ENCODE measurements at regions not wholly inside any gene's neighbourhood (a gene's known extent, or its start where the extent isn't known, plus 50 kb on each side); places are given as distances from the start of the nearest gene placed in this dataset.
A peak's percentile ranks its signal among the peaks of the same experiment; 100 is the strongest.
"Not testable (repeated sequence)": the region's sequence is repeated elsewhere in the genome, so short reads cannot be mapped to it uniquely, and the experiment has no call there.

DNA sequence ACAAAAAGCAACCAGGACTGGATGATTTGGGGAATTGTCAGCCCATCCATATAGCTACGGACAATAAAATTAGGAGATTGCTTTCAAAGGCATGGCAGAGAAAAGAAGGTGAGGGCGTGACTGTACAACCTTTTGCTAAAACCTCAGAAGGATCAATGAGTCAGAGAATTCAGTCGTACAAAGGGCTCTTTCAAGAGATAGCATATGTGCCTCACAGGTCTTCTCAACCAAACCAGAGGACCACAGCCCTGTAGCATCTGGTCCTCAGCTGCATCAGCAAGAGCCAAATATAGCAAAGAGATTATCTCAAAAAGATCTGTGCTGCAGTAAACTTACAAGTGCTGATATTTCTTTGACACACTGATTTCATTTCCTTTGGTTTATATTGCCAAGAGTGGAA lies 149.9 kb upstream of the RAB6C start:
- intact Hi-C loops (cut with DNase I): no loop called here
- DNase-seq (ENCODE audit: low spot score): no peak

DNA sequence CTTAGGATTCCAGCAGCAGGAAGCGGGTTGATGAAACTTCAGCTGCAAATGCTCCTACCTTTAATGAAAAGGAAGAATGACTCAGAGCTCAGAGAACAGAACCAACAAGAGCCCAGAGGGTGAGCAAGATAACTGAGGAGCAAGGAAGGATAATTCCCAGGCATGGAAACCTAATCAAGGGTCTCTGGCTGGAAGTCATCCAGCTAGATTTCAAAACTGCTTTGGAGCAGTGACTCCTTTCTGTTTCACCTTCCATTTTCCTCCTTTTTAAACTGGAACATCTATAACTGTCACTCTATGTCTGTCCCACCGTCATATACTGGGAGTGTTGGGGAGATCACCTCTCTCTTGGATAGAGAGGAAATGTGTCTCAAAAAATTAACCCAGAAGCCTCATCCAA lies 148.4 kb upstream of the RAB6C start:
- intact Hi-C loops (cut with DNase I): no loop called here
- no peak for DNase-seq (ENCODE audit: low spot score)

DNA sequence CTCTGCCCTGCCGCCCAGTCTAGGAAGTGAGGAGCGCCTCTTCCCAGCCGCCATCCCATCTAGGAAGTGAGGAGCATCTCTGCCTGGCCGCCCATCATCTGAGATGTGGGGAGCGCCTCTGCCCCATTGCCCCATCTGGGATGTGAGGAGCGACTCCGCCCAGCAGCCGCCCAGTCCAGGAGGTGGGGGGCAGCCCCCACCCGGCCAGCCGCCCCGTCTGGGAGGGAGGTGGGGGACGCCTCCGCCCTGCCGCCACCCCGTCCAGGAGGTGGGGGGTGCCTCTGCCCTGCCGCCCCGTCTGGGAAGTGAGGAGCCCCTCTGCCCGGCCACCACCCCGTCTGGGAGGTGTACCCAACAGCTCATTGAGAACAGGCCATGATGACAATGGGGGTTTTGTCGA lies 146.0 kb upstream of the RAB6C start:
- DNase-seq (ENCODE audit: low spot score); intact Hi-C loops (cut with DNase I): not testable (repeated sequence)

DNA sequence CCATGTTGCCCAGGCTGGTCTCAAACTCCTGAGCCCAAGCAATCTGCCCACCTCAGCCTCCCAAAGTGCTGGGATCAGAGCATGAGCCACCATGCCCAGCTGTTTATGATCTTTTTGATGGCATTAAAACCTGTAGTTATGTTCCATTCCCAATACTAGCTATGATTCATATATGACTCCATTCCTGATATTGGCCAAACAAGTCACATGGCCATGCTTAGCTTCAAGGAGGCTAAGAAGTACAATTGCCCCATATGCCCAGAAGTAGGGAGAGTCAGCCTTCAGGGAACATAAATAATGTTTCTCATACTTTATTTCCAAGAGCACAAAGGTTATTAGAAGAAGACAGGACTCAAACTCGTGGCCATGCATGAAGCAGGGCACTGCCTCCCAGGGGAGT lies 132.4 kb upstream of the RAB6C start:
- intact Hi-C loops (cut with DNase I): loop anchor here in 1 of 2 donors (10.0 kb wide), 1 partner anchor 1522 kb away; no protein-coding TSS in a partner anchor
- no peak for DNase-seq (ENCODE audit: low spot score)

DNA sequence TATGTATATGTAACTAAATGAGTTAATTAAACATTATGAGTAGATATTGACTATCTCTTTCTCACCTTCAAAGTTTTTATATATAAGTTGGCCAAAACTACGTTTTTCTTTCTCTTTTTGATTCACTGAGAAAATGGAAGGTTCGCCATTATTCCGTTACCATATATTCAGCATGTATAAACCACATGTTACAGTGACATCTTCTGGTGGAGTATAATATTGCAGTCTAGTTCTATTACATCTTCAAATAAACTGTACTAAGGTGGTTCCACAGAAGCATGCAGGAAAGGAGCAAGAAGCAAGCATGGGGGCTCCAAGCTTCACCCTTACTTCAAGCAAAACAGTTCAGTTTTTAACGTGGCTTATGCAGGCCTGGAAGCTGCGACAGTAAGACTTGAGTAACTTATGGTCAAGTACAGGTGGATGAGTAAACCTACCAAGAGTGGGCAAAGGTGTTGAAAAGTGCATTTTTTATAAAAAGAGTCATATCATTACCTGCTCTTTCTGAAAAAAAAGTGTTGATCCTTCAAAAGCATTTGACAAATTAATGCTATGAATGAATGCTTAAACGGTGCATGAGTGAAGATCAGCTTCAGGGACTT lies 129.8 kb upstream of the RAB6C start:
- intact Hi-C loops (cut with DNase I): loop anchor here in 1 of 2 donors (10.0 kb wide), 1 partner anchor 1525 kb away; no protein-coding TSS in a partner anchor
- no peak for DNase-seq (ENCODE audit: low spot score)

DNA sequence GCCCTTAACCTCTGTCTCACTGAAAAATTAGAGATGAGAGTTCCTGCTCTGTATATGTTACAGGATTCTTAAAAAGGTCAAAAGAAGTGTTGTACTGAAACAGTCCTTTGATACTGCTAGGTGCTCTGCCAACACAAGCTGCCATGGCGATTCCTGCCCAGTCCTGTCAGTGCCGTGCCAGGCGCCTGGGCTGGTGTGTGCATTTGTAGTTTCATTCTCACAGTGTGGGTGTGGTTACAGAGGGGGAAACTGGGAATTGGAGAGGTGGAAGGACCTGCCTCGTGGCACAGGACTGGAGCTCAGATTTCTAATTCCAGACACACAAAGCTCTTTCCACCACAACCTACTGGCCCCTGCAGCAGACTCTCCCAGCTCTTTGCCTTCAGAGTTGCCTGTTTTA lies 122.3 kb upstream of the RAB6C start:
- intact Hi-C loops (cut with DNase I): no loop called here
- DNase-seq (ENCODE audit: low spot score): no peak

DNA sequence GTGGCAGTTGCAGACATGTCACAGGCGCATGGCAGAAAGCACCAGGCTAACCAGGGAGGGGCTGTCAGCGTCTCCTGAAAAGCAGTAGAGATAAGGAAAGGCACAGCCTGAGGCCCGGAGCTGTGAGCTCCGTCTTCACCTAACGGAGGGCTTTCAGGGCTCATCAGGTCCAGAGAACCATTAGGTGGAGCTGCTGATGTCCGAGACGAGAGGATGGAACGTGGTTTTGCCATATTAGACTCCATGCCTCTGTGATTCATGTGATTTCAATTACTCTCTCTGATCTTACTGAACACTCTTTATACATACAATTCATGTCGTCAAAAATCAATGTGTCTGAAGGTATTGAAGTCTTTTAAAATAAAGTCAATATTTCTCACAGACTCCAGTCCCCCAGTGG lies 120.3 kb upstream of the RAB6C start:
- intact Hi-C loops (cut with DNase I): no loop called here
- DNase-seq (ENCODE audit: low spot score): no peak

DNA sequence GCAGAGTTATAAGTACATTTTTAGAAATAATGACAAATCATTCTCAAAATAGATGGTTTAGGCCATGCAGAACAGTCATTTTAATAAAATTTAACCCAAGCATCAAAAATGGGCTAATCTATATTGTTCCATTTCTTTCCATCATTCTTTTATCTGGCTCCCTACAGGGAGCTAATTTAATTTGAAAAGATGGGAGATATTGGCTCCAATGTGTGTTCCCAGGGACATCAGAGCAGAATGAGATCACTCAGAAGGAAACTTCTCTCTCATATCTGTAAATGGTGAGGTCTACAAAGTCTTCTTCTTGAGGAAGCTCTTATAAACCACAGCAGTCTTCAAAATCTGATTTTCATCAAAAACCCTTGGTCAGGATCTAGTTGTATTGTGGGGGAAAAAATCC lies 119.4 kb upstream of the RAB6C start:
- intact Hi-C loops (cut with DNase I): no loop called here
- DNase-seq (ENCODE audit: low spot score): no peak

DNA sequence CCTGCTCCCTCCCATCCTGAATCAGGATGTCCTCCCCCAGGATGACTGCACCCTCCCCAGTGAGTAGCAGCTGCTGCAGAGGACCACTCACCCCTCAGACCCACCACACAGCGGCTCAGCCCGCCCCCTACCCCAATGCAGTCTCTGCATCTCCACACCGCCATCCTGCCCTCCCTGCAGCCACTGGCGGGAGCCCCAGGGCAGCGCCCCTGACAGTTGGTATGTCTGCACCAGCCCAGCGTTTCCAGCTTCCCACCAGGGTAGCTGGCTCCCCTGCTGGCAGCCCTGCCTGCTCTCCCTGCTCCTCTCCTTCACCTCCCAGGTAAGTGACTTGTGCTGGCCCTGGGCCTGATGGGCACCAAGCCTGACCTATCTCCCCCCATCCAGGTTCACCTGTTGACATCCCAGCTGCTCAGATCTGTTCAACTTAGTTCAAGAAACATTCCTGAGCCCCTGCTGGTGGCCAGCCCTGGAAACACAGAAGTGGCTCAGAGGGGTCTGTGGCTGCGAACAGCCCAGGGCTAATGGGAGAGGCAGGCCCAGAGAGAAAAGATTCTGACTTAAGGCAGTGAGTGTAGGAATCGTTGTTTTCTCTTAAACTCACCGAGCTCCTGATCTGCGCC lies 117.7 kb upstream of the RAB6C start:
- no peak for DNase-seq (ENCODE audit: low spot score)
- intact Hi-C loops (cut with DNase I): no loop called here

DNA sequence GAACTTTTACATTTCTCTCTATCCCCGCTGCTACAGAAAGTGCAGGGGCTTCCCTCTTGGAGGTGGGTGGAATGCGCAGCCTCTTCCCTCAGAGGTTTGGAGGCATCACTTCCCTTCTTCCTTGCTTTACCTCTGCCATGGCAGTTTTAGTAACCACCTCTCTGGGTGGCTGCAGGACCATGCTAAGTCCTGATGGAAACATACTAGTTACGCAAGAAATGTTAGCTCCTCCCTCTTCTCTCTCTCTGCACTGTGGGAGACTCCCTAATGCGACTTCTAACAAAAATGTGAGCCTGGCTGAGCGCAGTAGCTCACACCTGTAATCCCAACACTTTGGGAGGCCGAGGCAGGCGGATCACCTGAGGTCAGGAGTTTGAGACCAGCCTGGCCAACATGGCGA lies 116.8 kb upstream of the RAB6C start:
- intact Hi-C loops (cut with DNase I): no loop called here

DNA sequence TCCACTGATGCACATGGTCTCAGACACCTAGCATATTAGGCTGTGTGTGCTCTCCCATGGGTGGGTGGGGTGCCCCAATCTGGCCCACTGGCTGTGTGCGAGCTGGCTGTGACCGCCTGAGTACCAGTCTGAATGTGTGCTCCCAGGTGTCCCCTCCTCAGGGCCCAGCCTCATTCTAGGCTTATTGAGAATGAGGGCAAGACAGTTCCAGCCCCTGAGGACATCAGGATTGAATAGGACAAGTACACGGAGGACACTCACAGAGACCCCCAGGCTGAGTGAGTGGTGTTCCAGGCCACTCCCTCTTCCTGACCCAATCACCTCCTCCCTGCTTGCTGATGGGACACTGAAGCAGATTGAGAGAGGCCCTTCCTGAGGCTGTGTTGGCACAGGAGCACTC lies 116.1 kb upstream of the RAB6C start:
- intact Hi-C loops (cut with DNase I): no loop called here
- no peak for DNase-seq (ENCODE audit: low spot score)

More for the DNA sequence above, 116.8 kb upstream of the RAB6C start:
- no peak for DNase-seq (ENCODE audit: low spot score)

DNA sequence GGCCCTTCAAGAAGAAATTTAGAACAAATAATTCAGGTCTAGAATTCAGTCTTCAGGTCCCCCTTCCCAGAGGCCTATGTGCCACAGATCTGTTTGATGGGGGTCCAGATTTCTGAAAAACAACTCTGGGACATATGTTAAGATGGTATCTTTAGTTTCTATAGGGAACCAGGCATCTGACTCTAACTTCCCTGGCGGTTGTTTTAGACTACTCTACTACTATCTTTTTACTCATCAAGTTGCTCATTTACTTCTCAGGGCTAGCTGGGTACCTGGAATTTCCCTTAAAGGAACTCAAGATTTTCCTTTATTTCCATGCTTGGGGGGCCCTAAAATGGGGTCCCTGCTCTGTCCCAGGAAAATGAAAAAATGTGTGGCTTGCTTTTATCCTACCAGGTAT lies 114.7 kb upstream of the RAB6C start:
- DNase-seq (ENCODE audit: low spot score): no peak
- intact Hi-C loops (cut with DNase I): no loop called here

DNA sequence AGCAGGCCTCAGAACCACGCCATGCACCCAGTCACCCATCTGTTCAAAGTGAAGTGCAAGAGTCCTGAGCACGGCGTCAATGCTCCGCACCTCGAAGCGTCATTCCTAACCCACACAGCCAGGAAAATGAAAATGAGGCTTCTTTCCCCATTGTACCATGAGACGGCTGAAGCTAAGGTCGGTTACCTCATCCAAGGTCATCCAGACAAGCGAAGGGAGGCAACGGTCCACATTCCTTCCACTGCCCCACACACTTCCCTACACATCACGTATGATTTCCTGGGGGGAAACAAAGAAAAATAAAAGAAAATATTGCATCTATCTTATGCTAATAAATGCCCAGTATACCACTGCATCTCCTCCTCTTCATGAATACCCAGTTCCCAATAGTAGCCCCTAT lies 113.5 kb upstream of the RAB6C start:
- intact Hi-C loops (cut with DNase I): no loop called here

DNA sequence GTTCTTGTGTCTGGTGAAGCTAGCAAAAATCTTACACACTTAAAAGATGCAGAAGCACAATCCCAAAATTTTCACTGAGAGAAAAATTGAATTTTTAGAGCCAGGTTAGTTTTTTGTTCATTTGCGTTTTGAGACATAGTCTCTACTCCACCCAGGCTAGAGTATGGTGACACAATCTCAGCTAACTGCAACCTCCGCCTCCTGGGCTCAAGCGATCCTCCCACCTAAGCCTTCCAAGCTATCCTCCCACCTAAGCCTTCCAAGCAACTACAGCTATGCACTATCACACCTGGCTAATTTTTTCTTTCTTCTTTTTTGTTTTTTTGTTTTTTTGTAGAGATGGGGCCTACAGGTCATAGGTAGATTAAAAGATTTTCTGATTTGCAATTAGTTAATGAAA lies 113.1 kb upstream of the RAB6C start:
- intact Hi-C loops (cut with DNase I): no loop called here
- DNase-seq (ENCODE audit: low spot score): no peak

More for the DNA sequence above, 113.5 kb upstream of the RAB6C start:
- no peak for DNase-seq (ENCODE audit: low spot score)

DNA sequence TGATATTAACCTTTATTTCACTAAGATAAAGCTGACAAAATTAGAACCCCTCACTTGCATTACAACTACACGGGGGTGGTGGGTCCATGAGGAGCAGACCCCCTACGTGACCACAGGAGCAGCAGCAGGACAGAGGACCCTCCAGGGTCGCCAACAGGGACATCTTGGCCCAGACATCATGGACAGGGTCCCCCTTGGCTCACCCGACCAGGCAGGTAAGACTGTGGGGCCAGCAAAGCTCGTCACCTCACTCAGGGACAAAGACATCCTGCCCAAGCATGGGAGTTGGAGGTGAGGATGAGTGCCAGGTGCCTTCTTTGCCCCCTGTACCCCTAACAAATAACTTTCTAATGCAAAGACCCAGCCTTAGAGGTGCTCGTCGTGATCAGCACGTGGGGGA lies 111.3 kb upstream of the RAB6C start:
- intact Hi-C loops (cut with DNase I): no loop called here
- DNase-seq (ENCODE audit: low spot score): no peak

DNA sequence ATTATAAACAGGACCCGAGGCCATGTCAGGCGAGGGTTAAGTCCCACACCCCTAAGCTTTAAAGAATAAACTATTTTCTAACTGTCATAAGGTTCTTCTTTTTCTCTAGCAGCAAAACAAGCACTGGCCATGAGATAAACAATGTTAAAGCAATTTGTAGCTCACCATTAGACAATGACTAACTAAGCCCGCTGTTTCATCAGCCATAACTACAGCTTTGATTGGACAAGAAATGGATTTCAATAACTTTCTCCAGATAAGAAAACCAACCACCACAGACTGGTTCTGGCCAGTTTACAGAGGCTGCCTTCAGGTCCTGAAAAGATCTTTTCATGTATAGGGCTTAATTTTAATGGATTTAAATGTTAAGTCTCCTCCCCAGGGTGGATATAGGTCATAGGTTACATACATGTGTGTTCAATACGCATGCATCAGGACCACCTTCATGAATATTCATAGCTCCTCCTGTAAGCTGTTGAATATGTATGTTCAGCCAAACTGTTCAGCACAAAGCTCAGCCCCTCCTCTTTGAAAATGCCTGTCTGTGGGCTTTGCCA lies 108.7 kb upstream of the RAB6C start:
- intact Hi-C loops (cut with DNase I): no loop called here
- no peak for DNase-seq (ENCODE audit: low spot score)

DNA sequence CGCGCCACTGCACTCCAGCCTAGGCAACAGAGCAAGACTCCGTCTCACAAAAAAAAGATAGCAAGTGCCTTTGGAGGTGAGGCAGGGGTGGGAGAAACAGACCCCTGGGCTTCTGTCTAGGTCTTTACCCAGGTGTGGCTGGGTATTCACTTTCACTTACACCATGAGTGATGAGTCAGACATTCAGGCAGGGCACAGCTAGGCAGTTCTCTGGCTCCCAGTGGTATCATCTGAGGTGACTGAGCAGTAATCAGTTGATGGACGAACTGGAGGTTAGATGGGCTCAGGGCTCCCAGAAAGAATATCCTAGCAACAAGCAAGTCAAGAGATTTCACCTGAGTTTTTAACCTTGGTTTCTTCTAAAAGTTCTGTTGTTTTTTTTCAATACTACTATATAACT lies 107.0 kb upstream of the RAB6C start:
- intact Hi-C loops (cut with DNase I): no loop called here
- DNase-seq (ENCODE audit: low spot score): no peak

DNA sequence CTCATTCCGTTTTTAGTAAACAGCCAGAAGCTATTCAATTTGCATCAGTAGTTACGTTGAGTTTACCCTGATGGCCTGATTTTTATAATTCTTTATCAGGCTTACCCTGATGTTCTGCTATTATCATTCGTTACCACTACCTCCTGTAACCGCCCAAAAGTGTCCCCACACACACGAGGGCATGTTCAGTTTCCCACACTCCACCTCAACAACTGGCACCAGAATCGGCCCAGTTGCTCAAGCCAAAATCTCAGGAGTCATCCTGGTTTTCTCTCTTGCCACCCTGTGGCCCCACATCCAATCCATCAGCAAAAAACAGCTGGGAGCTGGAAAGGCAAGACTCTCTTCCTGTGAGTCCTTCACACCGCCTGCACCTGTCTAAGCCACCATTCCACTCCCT lies 102.9 kb upstream of the RAB6C start:
- intact Hi-C loops (cut with DNase I): no loop called here
- DNase-seq (ENCODE audit: low spot score): no peak

DNA sequence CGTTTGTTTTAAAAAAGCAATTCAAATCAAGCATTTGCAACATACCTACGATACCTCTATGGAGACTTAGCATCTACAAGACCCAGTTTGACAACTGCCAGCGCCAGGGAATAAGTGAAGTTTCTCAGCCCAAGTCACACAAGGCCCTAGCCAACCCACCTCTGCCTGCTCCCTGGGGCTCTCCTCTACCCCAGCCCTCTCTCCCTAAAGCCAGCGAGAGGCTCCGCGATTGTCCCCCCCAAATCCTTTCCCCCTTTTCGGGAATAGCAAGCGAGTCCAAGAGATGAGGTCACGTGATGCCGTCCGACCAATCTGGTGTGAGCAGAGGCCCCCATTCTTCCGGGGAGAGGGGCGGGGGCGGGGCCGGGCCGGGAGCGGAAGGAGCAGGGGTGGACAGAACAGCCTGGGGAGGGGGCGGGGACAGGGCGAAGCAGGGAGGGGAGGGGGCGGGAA lies 102.2 kb upstream of the RAB6C start:
- peak; percentile 96 for DNase-seq (ENCODE audit: low spot score)
- intact Hi-C loops (cut with DNase I): no loop called here

DNA sequence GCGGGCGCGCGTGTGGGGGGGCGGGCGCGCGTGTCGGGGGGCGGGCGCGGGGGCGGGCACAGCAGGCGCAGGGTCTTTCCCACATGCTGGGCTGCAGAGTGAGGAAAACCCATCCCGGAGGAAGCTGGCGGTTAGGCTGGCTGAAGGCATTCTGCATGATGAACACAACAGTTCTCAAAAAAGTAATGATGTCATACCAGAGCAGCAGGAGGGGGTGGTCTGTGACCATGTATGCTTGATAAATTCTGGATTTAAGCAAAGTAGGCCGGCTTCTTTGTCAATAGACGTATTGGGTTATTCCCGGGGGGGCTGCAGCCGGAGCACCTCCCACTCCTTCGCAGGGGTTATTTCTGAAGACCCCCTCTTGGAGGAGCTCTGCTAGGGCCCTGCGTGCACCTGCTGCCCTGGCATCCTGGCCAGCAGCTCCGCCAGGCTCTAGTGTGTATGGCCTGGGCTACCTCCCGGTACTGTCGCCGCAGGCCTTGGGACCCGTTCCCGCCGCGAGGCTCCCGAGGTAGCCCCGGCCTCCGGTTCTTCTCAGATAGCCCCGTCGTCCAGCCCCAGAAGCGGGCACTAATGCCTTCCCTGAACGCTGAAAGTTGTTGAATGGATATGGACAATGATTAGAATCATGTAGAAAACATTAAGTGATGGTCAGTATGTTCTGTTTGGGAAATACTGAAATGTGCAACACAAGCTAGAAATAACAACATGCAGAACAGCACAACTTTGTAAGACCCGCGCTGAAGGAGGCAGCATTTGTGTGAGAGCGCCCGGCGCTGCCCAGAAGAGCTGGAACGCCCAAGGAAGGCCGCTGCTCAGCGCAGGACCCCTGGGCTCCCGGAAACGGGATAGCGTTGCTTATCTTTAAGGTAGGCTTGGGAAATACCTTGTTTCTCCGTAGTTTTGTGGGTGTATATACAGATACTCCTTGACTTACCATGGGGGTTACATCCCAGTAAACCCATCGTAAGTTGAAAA lies 101.4 kb upstream of the RAB6C start:
- peak; percentile 74 for DNase-seq (ENCODE audit: low spot score)
- intact Hi-C loops (cut with DNase I): no loop called here

Measured in posterior vena cava (tissue), 2 donors.